Liver (tissue), 8 donors: ENCODE measurements at regions not wholly inside any gene's neighbourhood (a gene's known extent, or its start where the extent isn't known, plus 50 kb on each side); places are given as distances from the start of the nearest gene placed in this dataset.

ENCODE experiments used
- DNase-seq: peaks from one replicate; pipeline ENCODE4 v3.0.0-alpha.2; 2017; ENCODE audit warnings: low spot score
- H3K27ac ChIP-seq, 2 donors: one replicate each; pipeline ENCODE4 v1.7.0; 2013; ENCODE audit warnings: inconsistent platforms in 2 of 2, low read length in 2 of 2, control low read depth in 1 of 2, low read depth in 1 of 2, mild to moderate bottlenecking in 1 of 2
- H3K27me3 ChIP-seq, 4 donors: one replicate each; pipeline versions ENCODE4 v1.6.1 to v1.7.0; 2013; ENCODE audit warnings: low read length in 3 of 4, inconsistent platforms in 1 of 4, mild to moderate bottlenecking in 1 of 4, moderate library complexity in 1 of 4; ENCODE audit not compliant: control insufficient read depth in 4 of 4, insufficient read depth in 4 of 4
- H3K36me3 ChIP-seq, 4 donors: one replicate each; pipeline versions ENCODE4 v1.6.1 to v1.7.0; 2013; ENCODE audit warnings: low read length in 3 of 4, mild to moderate bottlenecking in 3 of 4, low read depth in 1 of 4, moderate library complexity in 1 of 4; ENCODE audit not compliant: control insufficient read depth in 4 of 4, insufficient read depth in 3 of 4
- H3K4me1 ChIP-seq, 4 donors: one replicate each; pipeline versions ENCODE4 v1.6.1 to v1.7.0; 2013; ENCODE audit warnings: low read length in 3 of 4, mild to moderate bottlenecking in 3 of 4, moderate library complexity in 1 of 4; ENCODE audit not compliant: control insufficient read depth in 4 of 4, insufficient read depth in 4 of 4
- H3K4me3 ChIP-seq, 3 donors: one replicate each; pipeline versions ENCODE4 v1.6.1 to v1.7.0; 2013; ENCODE audit warnings: low read length in 3 of 3, control low read depth in 1 of 3, low read depth in 1 of 3, mild to moderate bottlenecking in 1 of 3
- H3K9ac ChIP-seq, 2 donors: one replicate each; pipeline ENCODE4 v1.7.0; 2013; ENCODE audit warnings: low read length in 2 of 2, mild to moderate bottlenecking in 2 of 2, moderate library complexity in 2 of 2, control low read depth in 1 of 2, low read depth in 1 of 2
- H3K9me3 ChIP-seq, 4 donors: one replicate each; pipeline versions ENCODE4 v1.6.1 to v1.7.0; 2013; ENCODE audit warnings: low read length in 3 of 4; ENCODE audit not compliant: control insufficient read depth in 4 of 4
- CTCF ChIP-seq: fragments of 150-350 bp; IDR thresholded peaks from 2 replicates; pipeline ENCODE4 v1.5.1; 2017; ENCODE audit warnings: improper control_type of control experiment, low read depth, low read length; ENCODE audit not compliant: missing input control
- EGR1 ChIP-seq, 2 donors: IDR thresholded peaks; 2 replicates each; pipeline ENCODE4 v1.6.1; 2016 to 2018; ENCODE audit warnings: antibody characterized with exemption in 2 of 2, low read depth in 2 of 2
- FOXA1 ChIP-seq: IDR thresholded peaks from 2 replicates; pipeline ENCODE4 v1.6.1; 2016; ENCODE audit warnings: antibody characterized with exemption
- FOXA2 ChIP-seq: IDR thresholded peaks from 2 replicates; pipeline ENCODE4 v1.6.1; 2016; ENCODE audit warnings: antibody characterized with exemption
- GABPA ChIP-seq, 2 donors: IDR thresholded peaks in 1 of 2; conservative IDR thresholded peaks in 1 of 2; 2 replicates each; pipeline ENCODE4 v1.6.1; 2016; ENCODE audit warnings: antibody characterized with exemption in 2 of 2, mild to moderate bottlenecking in 1 of 2, moderate library complexity in 1 of 2
- HNF4A ChIP-seq, 2 donors: conservative IDR thresholded peaks; 2 replicates each; pipeline ENCODE4 v1.6.1; 2016; ENCODE audit warnings: antibody characterized with exemption in 2 of 2, mild to moderate bottlenecking in 2 of 2
- HNF4G ChIP-seq: IDR thresholded peaks from 2 replicates; pipeline ENCODE4 v1.6.1; 2016; ENCODE audit warnings: antibody characterized with exemption
- JUND ChIP-seq, 2 donors: IDR thresholded peaks; 2 replicates each; pipeline ENCODE4 v1.6.1; 2016; ENCODE audit warnings: antibody characterized with exemption in 2 of 2
- MAX ChIP-seq: IDR thresholded peaks from 2 replicates; pipeline ENCODE4 v1.6.1; 2016; ENCODE audit warnings: antibody characterized with exemption
- NR2F2 ChIP-seq: IDR thresholded peaks from 2 replicates; pipeline ENCODE4 v1.6.1; 2016; ENCODE audit warnings: antibody characterized with exemption
- RAD21 ChIP-seq, 2 donors: IDR thresholded peaks; 2 replicates each; pipeline ENCODE4 v1.6.1; 2016; ENCODE audit warnings: antibody characterized with exemption in 2 of 2, mild to moderate bottlenecking in 2 of 2
- REST ChIP-seq: IDR thresholded peaks from 2 replicates; pipeline ENCODE4 v1.6.1; 2016; ENCODE audit warnings: antibody characterized with exemption, mild to moderate bottlenecking
- RXRA ChIP-seq, 2 donors: IDR thresholded peaks; 2 replicates each; pipeline ENCODE4 v1.6.1; 2017 to 2018; ENCODE audit warnings: antibody characterized with exemption in 2 of 2, mild to moderate bottlenecking in 1 of 2
- SP1 ChIP-seq: IDR thresholded peaks from 2 replicates; pipeline ENCODE4 v1.6.1; 2018; ENCODE audit warnings: antibody characterized with exemption, mild to moderate bottlenecking
- YY1 ChIP-seq: IDR thresholded peaks from 2 replicates; pipeline ENCODE4 v1.6.1; 2016; ENCODE audit warnings: antibody characterized with exemption, mild to moderate bottlenecking
- ZBTB33 ChIP-seq: IDR thresholded peaks from 2 replicates; pipeline ENCODE4 v1.6.1; 2016; ENCODE audit warnings: antibody characterized with exemption
- WGBS: extraction: QIAGEN DNeasy Blood & Tissue Kit; methylation state at CpG from one replicate; pipeline ENCODE4 v1.1.7; 2013; 5-methylcytosine and 5-hydroxymethylcytosine counted together
- donor health status: healthy.
- donor health status: healthy.
- donor health status: healthy.
- donor health status: healthy.
- donor health status: healthy.

GRCh38 chr22:48156603-48157355, 1394.3 kb downstream of the TBC1D22A start:
- TF ChIP-seq FOXA2: no peak
- TF ChIP-seq FOXA1: no peak
- no peak for TF ChIP-seq JUND (IDR thresholded peaks at IDR 0.05)
- no peak for TF ChIP-seq MAX
- no peak for TF ChIP-seq REST
- no peak for TF ChIP-seq ZBTB33
- no peak for TF ChIP-seq GABPA (IDR thresholded peaks at IDR 0.05 in 1 of 2, conservative IDR thresholded peaks at IDR 0.05 in 1 of 2)
- no peak for TF ChIP-seq HNF4A (conservative IDR thresholded peaks at IDR 0.05)
- no peak for TF ChIP-seq HNF4G
- no peak for TF ChIP-seq NR2F2
- no peak for TF ChIP-seq SP1
- no peak for TF ChIP-seq RAD21 (IDR thresholded peaks at IDR 0.05)
- no peak for TF ChIP-seq YY1
- no peak for DNase-seq
- 68% methylated on average over 12 of the region's 12 CpGs for WGBS
- H3K36me3 ChIP-seq: no peaks in the 10 kb centered on the region
- no peak overlapping the region for H3K9ac ChIP-seq
- no peak overlapping the region for H3K27ac ChIP-seq
- peaks cover 0 to 3% (median 0%) of the 10 kb centered on the region in 4 donors for H3K9me3 ChIP-seq
- no peaks in the 10 kb centered on the region for H3K4me1 ChIP-seq
- no peak overlapping the region for H3K4me3 ChIP-seq
- H3K27me3 ChIP-seq: no peaks in the 10 kb centered on the region

GRCh38 chr22:48155446-48155845, 1393.0 kb downstream of the TBC1D22A start:
- Histone ChIP-seq H3K9ac (no peak overlapping the region), H3K36me3 (no peaks in the 10 kb centered on the region), H3K27ac (no peak overlapping the region), H3K4me3 (no peak overlapping the region), H3K4me1 (no peaks in the 10 kb centered on the region), H3K9me3 (peaks cover 0 to 3% (median 0%) of the 10 kb centered on the region in 4 donors), H3K27me3 (no peaks in the 10 kb centered on the region)
- DNase-seq: no peak
- 74% methylated on average over 8 of the region's 8 CpGs for WGBS
- no peak for TF ChIP-seq NR2F2
- TF ChIP-seq HNF4G: no peak
- TF ChIP-seq HNF4A (conservative IDR thresholded peaks at IDR 0.05): no peak
- no peak for TF ChIP-seq ZBTB33
- TF ChIP-seq FOXA2: no peak
- TF ChIP-seq RXRA (IDR thresholded peaks at IDR 0.05): no peak
- no peak for TF ChIP-seq MAX
- no peak for TF ChIP-seq SP1
- no peak for TF ChIP-seq YY1
- TF ChIP-seq CTCF: no peak
- no peak for TF ChIP-seq JUND (IDR thresholded peaks at IDR 0.05)
- no peak for TF ChIP-seq EGR1 (IDR thresholded peaks at IDR 0.05; ENCODE audit: low read depth in 2 of 2)
- TF ChIP-seq GABPA (IDR thresholded peaks at IDR 0.05 in 1 of 2, conservative IDR thresholded peaks at IDR 0.05 in 1 of 2): no peak
- TF ChIP-seq RAD21 (IDR thresholded peaks at IDR 0.05): no peak
